ENCODE measurements at regions not wholly inside any gene's neighbourhood (a gene's known extent, or its start where the extent isn't known, plus 50 kb on each side); places are given as distances from the start of the nearest gene placed in this dataset.
"Not testable (repeated sequence)": the region's sequence is repeated elsewhere in the genome, so short reads cannot be mapped to it uniquely, and the experiment has no call there.

GRCh38 chr2:132332345-132333033, 84.1 kb upstream of the GPR39 start:
- peak; percentile 91 for ATAC-seq
- BruUV-seq (replicated peaks); CTCF ChIA-PET (ENCODE audit: low intra/inter-chr PET ratio); H3K27ac ChIP-seq (ENCODE audit: extremely low read depth, low read depth, low read length); H4K20me1 ChIP-seq (replicated peaks; ENCODE audit: control insufficient read depth, insufficient read depth, low read length); H3K9me1 ChIP-seq (ENCODE audit: control insufficient read depth, insufficient read depth, low read length); H3K9me3 ChIP-seq (replicated peaks; ENCODE audit: control insufficient read depth, insufficient read depth, low read depth, low read length); in situ Hi-C loops (cut with MboI); H3K4me2 ChIP-seq (ENCODE audit: insufficient read depth, low read length); H3K79me2 ChIP-seq (ENCODE audit: control insufficient read depth, insufficient read depth, low read length); H3K36me3 ChIP-seq (ENCODE audit: control insufficient read depth, insufficient read depth, low read length); H3K4me3 ChIP-seq; intact Hi-C loops (cut with micrococcal nuclease); H3K27me3 ChIP-seq (ENCODE audit: control insufficient read depth in 2 of 2, insufficient read depth in 2 of 2, low read length in 2 of 2); H3K4me1 ChIP-seq (replicated peaks in 1 of 2; ENCODE audit: control insufficient read depth in 2 of 2, insufficient read depth in 2 of 2, low read length in 2 of 2); H3K9ac ChIP-seq (ENCODE audit: insufficient read depth in 1 of 2, low read depth in 2 of 2, low read length in 2 of 2); POLR2A ChIA-PET; TF ChIP-seq ZBTB40, NR2C2 (CRISPR knock-in tag; IDR thresholded peaks at IDR 0.05): not testable (repeated sequence)
- WGBS (ENCODE audit: insufficient coverage, low coverage, missing lambda C conversion rate) = 7% methylated on average over 19 of the region's 28 CpGs
- FAIRE-seq = peak; percentile 73
- DNase-seq (ENCODE audit: extremely low read depth in 1 of 4, low spot score in 3 of 4) = peak in 1 of 4 experiments; percentile 24
- peak overlapping the region; percentile 85 for H2AFZ ChIP-seq (ENCODE audit: low read depth, low read length)
- TF ChIP-seq ZBTB40 (IDR thresholded peaks at IDR 0.05) (peak; percentile 84), ZNF197 (CRISPR knock-in tag; IDR thresholded peaks at IDR 0.05; ENCODE audit: low read depth) (0 out of 2 replicates have a peak, but pooled peaks have one; percentile 57), CREM (IDR thresholded peaks at IDR 0.05; ENCODE audit: low read depth) (peak; percentile 8; the same call in 1 of the 2 replicates), NR2C2 (tag; IDR thresholded peaks at IDR 0.05) (peak; percentile 90), EHMT2 (IDR thresholded peaks at IDR 0.05) (peak; percentile 59; the same call in 1 of the 2 replicates), ETV1 (tag; conservative IDR thresholded peaks at IDR 0.05; ENCODE audit: low read depth) (0 out of 2 replicates have a peak, but pooled peaks have one; percentile 19), NR2C1 (IDR thresholded peaks at IDR 0.05) (peak; percentile 67), NR2C1 (tag; IDR thresholded peaks at IDR 0.05) (peak; percentile 77), L3MBTL2 (IDR thresholded peaks at IDR 0.05) (peak; percentile 83), ZNF766 (CRISPR knock-in tag; conservative IDR thresholded peaks at IDR 0.05) (0 out of 2 replicates have a peak, but pooled peaks have one; percentile 31)
